ENCODE measurements at regions not wholly inside any gene's neighbourhood (a gene's known extent, or its start where the extent isn't known, plus 50 kb on each side); places are given as distances from the start of the nearest gene placed in this dataset.
A peak's percentile ranks its signal among the peaks of the same experiment; 100 is the strongest.
"Not testable (repeated sequence)": the region's sequence is repeated elsewhere in the genome, so short reads cannot be mapped to it uniquely, and the experiment has no call there.

DNA sequence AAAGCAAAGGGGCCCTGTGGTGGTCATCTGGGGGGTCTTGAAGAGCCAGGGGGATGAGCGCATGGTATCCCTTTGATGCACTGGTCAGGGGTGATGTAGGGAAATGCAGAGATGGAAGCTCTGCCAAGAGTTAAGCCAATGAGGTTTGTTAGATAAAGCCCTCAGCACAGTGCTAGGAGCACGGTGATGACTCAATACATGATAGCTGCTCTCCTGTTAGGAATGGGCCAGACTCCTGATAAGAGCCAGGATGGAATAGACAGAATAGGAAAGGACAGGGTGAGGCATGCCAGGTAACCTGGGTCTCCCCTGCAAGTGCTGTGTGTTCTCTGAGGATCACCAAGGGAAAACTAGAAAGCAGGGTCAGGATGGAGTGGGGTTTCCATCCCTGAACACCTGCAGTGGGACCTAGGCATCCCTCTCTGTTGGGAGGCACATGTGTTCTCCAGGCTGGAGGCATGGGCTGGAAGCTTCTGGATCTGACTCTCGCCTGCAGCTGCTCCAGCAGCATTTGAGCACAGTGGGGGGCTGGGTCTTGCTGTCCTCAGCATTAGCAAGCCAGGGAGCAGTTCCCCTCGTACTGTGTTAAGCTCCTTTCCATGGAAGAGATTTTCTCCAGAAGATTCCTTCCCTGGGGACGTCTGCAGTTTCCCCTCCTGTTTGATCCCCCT, 71.8 kb upstream of the TIAM2 start:
- no peak for DNase-seq (ENCODE audit: low read depth)

DNA sequence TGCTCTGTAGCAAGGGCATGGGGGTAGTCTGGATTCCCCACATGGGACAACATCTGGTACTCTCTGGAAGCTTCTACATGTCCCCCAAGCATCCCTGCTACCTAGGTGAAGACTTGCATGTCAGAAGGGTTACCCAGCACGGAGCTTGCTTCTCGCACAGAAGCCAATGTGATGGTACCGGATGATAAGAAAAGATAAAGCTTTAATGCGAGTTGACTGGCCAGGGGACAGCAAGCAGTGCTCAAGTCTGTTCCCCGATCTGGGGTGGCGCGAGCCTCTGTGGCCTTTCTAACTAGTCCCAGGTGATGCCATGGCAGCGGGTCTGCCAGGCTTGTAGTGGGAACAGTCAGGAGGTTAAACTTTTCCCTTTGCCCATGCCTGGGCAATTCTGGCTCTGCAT, 70.0 kb upstream of the TIAM2 start:
- DNase-seq (ENCODE audit: low read depth) = no peak

DNA sequence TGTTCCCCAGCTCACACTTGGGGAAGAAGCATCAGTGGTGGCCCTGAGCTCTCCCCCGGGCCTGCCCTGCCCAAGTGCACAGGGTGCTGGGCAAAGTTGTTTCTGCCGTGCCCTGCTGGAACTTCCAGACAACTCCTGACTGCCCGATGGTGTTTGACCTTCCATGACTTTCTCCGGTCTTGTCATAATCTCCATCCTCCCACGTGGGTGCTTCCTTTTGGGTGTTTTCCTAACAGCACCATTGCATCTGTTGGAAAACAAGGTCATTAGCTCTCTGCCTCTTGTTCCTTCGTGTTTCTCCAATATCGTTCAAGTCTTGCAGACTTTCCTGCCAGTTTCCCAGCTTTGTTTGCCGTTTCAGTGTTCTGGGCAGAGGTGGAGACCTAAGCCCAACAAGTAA, 68.7 kb upstream of the TIAM2 start:
- DNase-seq (ENCODE audit: low read depth) = no peak

DNA sequence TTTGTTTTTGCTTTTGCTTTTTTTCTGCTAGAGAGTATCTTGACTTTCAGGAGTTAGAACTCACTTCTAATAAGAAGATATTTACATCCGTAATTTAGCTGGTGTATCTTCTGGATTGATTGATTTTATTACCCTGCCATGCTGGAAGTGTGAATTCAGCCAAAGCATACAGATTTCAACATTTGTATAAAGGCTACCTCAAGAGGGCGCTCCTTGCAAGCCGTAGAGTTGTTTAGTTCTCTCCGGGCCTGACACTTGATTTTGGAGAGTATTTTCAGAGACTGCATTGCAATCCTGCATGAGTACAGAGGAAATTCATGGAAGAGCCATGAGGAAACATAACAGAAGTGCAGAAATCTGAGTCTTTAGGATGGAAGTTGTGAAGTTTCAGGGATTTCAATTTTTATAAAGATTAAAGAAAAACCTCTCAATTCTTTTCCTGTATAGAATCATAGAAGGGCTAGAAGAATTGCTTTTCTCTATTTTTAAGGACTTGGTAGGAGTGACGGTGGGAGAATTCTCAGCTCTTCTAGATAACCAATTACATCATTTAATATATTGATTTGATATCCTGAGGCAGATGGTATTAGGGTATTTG, 66.7 kb upstream of the TIAM2 start:
- DNase-seq (ENCODE audit: low read depth) = peak; percentile 13

DNA sequence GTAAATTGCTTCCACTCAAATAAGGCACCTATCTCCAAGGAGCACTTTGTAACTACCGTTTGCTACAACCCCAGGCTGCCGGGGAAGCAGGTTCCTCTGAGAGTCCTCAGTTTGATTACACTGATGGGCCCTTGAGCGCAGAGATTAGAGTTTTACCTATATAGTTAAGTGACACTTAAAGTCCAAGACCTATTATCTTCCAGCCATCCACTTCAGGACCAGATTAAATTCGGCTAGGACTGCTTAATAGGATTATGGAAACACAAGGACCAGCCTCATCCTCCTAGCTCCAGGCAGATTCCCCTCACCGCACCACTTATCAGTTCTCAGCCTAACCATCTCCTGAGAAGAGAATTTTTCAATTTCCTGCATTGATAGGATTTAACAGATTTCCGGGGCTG, 64.7 kb upstream of the TIAM2 start:
- DNase-seq (ENCODE audit: low read depth) = no peak

DNA sequence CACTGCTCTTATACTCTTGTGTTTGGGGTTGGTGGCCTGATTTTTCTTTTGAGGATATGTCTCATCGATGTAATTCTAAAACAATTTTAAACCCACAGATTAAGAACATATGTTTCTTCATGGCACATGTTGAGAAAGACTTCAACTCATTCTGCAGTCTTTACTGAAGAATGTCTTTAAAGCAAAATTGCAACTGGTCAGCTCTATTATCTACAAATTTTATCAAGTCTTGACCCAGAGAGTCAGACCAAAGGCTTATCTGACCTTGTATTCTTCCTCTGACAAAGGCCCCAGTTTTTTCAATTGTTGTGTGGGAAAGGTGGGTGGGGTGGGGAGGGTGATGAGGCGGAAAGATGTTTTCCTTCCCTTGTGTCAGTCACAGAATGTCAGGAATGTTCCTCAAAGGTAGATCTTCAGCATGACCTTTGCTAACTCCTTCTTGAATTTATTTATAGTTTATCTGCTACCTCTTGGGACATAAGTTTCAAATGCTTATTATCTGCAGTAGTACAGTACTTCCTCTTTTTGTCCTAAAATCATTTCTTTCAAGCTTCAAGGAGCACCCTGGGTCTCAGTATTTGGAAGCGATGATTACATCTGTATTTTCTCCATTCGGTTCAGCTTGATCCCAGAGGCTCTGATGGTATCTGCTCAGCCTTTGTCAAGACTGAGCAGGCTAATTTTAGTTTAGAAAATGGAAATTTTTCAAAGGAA, 63.2 kb upstream of the TIAM2 start:
- DNase-seq (ENCODE audit: low read depth) = no peak

DNA sequence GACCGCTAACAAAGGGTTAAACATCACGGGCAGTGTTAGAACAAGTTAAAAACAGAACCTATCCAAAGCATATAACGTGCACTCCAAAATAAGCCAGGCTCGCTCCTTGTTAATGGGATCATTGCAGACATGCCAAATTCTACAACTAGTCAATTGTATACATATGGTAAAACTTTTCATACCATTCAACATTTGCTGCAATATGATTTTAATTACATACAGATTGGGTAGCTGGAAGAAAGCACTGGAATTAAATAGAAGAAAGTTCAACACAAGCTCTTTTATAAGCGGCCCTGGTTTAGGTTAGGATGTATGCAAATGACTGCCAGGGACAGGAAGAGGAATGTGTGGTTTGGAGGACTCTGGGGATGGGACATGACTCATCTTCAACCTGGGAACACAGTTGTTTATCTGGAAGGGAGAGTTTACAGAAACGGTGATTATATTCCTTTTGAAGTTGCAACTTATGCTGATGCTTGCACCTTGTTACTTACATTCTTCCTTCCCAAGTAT, 62.5 kb upstream of the TIAM2 start:
- DNase-seq (ENCODE audit: low read depth) = no peak

DNA sequence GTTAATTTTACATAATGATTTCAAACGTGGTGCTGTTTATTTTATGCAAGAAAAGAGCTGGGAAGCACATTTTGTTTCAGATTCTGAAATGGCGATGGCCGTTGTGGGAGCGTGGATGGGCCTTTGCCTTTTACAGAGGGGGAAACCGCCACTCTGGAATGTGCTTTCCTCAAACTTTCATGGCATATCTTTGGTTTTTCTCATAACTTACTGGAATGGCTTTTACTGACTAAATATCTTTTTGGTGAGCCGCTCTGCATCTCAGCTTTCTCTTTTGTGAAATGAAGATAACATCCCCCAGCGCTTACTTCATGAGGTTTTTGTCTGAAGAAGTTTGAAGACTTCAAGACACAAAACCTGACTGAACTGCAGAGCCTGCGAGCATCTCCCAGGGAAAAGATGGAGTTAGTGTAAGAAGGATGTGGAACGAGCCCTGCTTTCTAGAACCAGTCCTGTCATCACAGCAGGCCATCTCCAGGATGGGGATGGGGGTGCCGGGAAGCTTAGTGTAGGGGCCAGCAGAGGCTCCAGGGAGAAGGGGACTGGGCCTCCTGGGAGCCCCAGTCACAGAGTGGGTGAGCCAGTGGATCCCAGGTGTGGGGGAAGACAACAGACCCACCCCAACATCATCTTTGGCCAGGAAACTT, 61.8 kb upstream of the TIAM2 start:
- DNase-seq (ENCODE audit: low read depth) = no peak

DNA sequence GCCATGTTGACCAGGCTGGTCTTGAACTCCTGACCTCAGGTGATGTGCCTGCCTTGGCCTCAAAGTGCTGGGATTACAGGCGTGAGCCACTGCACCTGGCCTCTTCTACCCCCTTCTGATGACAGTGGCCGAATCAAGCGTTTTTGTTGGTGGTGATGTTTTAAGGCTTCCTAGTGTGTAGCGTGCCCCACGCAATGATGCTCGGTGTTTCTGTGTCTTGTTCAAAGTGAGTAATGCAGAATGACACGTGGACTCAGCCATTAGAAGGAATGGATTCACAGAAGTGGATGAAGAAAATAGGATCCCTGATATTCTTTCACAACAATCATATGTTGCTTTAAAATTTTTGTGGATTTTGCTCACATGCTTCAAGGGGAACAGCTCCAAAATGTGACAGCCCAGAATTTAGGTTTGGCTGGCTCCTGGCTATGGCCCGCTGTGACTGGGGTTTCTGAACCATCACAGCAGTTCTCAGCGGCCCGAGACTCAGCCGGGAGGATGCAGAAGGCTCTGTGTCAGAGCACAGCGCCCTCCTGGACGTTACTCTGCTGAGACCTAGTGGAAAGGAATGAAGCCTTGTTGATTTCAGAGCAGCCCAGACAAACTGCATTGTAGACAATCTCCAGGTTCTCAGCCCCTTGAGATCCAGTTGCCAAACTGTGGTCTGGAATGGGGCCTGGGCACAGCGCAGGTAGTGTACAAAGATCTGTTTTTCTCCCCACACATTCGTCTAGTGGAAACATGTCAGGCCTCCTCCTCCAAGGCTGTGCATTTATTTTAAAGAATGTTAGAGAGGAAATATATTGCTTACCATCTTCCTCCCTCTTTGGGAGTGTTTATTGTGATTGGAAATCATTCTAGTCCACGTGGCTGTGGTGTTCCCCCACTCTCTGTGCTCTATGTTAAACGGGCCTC, 57.6 kb upstream of the TIAM2 start:
- DNase-seq (ENCODE audit: low read depth) = no peak

DNA sequence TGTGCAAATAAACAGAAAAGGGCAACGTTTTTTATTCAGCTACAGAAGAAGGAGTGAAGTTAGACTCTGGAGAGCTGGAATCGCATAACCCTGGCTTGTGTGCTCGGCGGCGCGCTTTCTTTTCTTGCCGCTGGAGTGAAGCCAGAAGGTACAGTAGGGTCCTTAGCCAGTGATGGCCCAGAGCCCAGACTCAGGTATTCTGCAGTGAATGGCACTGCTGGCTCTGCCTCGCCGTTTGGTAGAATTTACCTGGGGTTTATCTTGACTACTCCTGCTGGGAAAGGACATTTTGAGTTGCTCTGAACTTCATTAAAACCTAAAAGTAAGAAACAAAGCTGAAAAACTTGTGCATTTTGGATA, 56.9 kb upstream of the TIAM2 start:
- DNase-seq (ENCODE audit: low read depth) = no peak

DNA sequence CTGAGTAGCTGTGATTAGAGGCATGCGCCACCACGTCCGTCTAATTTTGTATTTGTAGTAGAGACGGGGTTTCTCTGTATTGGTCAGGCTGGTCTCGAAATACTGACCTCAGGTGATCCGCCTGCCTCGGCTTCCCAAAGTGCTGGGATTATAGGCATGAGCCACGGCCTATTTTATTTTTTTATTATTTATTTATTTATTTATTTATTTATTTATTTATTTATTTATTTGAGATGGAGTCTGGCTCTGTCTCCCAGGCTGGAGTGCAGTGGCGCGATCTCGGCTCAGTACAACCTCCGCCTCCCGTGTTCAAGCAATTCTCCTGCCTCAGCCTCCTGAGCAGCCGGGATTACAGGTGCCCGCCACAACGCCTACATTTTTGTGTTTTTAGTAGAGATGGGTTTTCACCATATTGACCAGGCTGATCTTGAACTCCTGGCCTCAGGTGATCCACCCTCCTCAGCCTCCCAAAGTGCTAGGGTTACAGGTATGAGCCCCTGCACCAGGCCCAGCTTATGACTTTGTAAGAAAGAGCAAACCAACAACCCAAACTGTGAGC, 56.3 kb upstream of the TIAM2 start:
- not testable (repeated sequence) for DNase-seq (ENCODE audit: low read depth)

DNA sequence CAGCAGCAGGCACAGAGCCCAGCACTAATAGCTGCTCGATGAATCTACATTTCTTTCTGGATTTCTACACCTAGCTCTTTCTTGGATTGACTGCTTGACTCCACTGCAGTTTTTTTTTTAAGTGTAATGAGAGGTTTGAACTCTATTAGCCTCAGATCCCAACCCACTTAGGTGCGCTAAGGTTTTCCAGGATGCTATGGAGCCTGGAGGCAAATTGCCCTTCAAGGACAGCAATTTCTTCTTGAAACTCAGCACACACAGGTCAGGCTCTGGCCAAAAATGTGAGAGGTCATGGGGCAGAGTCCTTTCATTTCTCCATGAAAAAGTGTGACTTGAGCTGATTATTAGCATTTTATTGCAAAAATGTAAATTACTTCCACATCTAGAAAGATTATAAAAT, 52.3 kb upstream of the TIAM2 start:
- DNase-seq (ENCODE audit: low read depth) = no peak

DNA sequence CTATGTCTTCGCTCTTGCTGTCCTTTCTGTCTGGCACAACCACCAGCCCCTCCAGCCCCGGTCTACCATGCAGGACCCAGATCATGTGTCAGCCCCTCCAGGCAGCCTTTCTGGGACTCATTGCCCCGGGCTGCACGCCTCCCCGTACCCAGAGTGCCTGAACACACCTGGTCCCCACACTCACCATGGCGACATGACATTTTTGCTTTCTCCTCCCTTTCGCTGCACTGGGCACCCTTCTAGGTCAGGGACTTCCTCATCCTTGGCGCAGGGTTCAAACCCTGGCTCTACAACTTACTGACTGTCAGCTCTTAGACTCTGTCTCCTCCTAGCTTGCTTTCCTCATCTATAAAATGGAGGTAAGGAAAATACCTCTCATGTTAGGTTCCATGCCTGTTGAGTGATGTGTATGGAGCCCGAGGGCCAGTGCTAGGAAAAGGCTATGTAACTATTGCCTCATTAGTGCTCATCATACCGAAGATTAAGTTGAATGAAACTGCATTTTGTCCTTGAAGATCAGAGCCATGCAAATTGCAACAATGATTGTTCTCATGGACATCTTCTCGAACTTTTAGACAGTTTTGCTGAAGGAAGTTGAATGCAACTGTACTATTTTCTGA, 49.7 kb upstream of the TIAM2 start:
- DNase-seq (ENCODE audit: low read depth) = no peak
